Activated effector memory CD4-positive, alpha-beta T cell treated with Interleukin-2 at 50 U/mL for 16 hours (primary cell): ENCODE measurements at regions not wholly inside any gene's neighbourhood (a gene's known extent, or its start where the extent isn't known, plus 50 kb on each side); places are given as distances from the start of the nearest gene placed in this dataset.
"Not testable (repeated sequence)": the region's sequence is repeated elsewhere in the genome, so short reads cannot be mapped to it uniquely, and the experiment has no call there.

Source experiments
- DNase-seq: peaks from one replicate; pipeline ENCODE4 v3.0.0-alpha.2; 2020

DNA sequence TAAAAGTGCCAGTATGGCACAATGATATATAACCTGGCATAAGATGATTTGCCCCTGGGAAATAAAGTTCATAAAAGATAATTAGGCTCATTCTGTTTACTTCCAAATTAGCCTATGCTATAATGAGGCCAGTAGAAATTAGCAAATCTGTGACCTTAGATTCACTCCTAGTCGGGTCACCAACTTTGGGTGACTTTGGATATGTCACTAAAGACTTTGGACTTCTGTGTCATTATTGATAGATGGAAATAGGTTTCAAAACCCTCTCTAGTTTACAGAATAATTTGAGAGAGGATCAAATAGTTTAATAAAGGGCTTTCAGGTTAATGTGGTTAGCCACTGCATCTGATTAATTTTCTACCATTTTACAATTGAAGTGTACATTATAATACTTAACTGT, 1869.3 kb upstream of the FLRT2 start:
- DNase-seq, result no peak

DNA sequence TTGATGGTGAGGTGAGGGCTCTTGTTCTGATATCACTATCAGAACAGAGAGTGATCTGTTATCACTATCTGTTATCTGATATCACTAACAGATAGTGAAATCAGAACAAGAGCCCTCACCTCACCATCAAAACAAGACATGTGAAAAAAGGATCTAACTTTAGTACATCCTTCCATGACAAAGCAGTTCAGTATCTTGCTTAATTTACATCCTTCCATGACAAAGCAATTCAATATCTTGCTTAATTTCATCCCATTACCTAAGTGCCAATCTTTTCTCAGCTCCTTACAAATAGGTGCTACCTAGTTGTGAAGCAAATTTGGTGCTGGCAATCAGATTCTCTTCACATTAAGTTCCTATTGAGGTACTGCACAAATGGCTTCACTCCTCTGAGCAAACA, 1865.6 kb upstream of the FLRT2 start:
- no peak for DNase-seq

DNA sequence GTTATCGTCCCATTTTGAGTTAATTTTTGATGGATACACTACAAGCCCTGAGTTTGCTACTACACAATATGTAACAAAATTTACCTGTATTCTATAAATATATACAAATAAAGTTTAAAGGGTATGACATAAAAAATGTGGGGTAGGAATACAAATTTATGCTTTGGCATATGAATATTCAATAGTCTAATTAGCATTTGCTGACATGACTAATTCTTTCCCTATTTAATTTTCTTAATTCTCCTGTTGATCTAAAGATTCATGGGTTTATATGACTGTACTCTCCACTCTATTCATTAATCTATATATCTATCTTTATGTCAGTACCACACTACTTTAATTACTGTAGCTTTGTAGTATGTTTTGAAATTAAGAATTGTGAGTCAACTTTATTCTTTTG, 1840.7 kb upstream of the FLRT2 start:
- no peak for DNase-seq

DNA sequence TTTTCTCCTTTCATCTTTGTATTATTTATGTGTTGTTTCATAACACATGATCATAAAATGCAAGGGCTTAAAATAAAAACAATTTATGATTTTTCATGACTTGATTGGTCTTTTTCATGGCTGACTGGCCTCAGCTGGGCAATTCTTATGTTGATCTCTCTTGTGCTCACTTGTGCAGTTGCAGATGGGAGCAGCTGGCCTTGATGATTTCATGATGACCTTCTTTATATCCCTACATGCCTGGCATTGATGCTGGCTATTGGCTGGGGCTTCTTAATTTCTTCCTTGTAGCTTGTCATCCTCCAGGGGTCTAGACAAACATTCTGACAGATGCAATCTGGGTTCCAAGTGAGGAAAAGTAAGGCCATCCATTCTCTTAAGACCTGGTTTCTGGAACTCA, 1832.8 kb upstream of the FLRT2 start:
- no peak for DNase-seq

DNA sequence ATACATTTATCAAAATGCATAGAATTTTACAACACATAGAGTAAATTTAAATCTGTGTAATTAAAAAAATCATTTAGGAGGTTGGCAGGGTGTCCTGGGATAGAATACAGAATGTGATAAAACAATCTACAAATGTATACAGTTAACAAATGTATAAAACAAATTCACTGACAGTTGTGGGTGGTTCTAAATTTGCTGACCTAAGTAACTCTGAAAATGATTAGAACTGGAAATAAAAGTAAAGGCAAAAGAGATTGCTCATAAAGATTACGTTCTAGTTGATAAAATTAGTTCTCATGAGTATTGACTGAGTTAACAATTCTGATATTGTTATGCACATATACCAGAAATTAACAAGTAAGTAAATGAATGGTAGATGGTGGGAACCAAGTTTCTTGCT, 1827.3 kb upstream of the FLRT2 start:
- no peak for DNase-seq

DNA sequence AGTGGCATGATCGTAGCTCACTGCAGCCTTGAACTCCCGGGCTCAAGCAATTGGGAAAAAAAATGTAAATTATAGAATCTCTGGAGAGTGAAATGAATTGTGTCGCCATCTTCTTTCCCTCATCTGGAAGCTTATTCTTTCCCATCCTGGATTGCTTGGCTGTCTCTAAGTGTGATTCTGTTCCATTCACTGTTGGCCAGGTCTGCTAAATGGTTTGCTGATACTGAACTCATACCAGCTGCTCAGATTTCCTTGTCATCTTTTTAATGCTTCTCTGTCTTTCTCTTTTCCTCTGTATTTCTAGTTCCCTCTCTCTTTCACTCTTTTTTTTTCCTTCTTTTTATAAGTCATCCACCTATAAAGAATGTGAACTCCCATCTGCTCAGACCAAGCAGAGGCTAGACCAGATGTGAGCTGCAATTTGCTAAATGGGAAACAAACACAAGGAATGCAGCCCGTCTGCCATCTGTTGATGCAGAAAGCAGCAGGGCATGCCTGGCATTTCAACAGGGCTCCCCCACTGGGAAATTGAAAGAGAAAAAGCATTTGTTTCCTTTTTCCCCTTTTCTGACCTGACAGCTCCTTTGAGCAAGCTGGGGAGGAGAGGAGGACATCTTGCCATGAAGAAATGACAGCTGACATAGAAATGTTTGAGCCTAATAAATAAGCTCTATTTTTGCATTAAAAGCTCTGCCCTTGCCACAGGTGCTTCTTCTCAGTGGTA, 1823.6 kb upstream of the FLRT2 start:
- DNase-seq, result no peak

DNA sequence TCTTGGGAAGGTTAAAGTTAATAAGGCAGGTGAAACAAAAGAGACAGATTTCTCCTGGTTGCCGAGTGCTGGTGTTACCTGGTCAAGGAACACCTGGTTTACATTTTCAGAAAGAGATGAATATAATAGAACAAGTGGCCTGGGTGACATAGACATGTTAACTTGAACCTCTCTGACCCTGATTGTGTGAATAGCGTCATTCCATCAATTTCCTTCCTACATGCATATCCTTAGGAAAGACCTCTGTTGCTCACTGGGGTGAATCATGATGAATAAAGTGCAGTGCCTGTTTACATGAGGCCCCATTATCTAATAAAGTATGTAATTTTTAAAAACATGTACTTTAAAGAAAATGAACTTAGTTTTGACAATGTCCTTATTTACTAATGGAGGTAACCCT, 1822.9 kb upstream of the FLRT2 start:
- DNase-seq, result no peak

DNA sequence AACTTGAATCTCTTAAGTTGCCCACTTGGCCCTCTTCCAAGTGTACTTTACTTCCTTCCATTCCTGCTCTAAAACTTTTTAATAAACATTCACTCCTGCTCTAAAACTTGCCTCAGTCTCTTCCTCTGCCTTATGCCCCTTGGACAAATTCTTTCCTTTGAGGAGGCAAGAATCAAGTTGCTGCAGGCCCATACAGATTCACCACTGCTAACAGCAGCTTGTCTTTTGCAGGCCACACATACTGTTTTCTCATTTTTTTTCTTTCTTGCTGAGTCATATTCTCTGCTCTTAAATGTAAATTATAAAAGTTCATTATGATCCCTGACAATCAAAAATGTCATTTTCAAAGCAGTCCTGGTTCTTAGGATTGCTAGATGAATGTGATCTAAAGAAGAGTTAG, 1820.8 kb upstream of the FLRT2 start:
- DNase-seq, result no peak

DNA sequence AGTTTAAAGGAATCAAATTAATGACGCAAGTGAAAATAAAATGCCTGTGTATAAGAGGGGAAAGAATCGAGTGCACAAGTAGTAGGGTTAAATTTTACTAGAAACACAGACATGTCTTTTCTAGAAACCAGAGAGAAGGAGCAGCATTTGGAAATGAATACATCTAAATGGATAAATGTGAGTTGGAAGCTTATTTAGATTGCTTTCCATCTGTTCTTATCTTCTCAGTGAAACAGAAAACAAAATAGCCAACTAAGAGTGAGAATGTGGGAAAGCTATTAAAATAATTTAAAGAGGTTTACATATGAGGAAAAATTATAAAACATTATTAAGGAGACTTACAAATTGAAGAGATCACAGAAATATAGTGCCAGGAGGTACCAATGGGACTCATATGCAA, 1818.9 kb upstream of the FLRT2 start:
- DNase-seq, result no peak

DNA sequence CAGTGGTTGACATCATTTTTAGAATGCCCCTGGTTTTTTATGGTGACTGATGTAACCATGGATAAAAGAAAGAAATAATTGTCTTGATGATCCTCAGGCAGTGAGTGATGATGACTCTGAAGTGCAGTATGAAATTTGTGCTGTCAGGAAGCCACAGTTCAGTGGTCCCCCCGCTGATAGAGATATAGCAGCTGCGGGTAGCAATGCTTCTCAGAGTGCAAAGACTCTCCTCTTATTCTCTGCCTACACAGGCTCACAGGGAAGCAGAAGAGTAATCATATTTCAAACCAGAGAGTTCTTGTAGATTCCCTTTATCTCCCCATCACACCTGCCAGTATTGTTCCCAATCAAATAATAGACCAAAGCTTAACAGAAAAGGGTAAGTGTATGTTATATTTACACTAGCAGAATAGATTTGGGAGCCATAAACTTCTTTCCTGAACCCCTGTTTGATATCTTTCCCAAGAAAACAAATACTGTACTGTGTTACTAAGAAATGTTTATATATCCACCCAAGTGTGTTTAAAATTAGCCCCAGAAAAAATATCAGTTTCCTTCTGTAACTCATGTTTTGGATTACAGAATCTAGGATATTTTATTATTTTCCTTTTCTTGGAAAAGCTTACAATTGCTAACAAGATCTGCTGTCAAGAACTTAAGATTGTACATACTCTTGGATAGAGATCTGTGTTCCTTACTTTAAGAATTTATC, 1817.4 kb upstream of the FLRT2 start:
- no peak for DNase-seq

DNA sequence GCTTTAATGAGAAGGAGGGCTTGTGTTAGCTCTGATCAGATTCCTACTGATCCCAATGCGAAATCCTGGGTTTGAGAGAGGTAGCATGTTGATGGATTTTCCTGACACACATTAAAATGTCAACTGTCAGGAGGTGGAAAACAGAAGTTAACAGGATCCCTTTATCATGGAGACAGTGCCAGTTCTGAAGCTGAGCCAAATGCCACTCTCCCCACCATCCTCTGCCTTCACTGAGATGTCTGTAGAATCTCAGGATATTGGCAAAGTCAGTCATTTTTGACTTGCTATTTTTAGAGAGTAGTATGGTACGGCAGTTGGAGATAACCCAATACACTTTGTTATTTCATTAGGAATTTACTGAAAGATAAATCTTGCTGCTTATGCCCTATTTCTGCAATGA, 1816.2 kb upstream of the FLRT2 start:
- DNase-seq, result no peak

DNA sequence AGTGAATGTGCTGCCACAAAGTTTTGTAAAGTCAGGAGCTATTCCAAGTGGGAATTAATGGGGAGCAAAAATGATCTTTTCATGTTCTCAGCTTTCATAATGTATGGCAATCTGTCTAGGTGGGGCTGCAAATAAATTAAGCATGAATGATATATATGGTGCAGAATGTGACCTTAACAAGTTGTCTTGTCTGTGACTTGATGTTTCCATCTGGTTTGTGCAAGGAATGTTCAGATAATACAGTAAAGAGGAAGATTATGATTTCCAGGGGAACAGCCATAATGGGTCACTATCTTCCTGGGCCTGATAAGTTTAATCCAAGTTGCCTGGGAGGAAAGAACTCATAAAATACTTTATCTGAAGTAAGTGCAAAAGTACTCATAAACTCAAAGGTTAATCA, 1815.8 kb upstream of the FLRT2 start:
- DNase-seq, result no peak

DNA sequence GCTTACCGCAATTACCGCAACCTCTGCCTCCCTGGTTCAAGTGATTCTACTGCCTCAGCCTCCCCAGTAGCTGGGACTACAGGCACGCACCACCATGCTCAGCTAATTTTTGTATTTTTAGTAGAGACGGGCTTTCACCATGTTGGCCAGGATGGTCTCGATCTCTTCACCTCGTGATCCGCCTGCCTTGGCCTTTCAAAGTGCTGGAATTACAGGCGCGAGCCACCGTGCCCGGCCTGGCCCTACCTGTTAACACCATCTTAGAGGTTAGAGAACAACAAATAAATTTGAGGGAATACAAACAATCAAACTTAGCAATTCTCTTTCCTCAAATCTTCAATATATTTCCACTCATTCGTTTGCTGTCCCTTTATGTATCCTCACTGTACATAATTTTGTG, 1810.5 kb upstream of the FLRT2 start:
- not testable (repeated sequence) for DNase-seq

DNA sequence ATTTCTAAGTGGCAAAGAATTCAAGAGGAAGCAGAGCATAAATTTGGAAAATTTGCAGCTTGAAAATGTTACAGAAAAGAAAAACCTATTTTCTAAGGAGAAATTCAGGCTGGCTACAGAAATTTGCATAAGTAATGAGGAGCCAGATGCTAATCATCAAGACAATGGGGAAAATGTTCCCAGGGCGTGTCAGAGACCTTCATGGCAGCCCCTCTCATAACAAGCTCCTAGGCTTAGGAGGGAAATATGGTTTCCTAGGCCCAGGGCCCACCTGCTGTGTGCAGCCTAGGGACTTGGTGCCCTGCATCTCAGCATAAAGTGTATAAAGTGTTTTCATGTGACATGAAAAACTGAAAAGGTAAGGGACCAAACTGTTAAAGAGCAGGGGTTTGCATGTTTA, 1796.3 kb upstream of the FLRT2 start:
- DNase-seq, result no peak

DNA sequence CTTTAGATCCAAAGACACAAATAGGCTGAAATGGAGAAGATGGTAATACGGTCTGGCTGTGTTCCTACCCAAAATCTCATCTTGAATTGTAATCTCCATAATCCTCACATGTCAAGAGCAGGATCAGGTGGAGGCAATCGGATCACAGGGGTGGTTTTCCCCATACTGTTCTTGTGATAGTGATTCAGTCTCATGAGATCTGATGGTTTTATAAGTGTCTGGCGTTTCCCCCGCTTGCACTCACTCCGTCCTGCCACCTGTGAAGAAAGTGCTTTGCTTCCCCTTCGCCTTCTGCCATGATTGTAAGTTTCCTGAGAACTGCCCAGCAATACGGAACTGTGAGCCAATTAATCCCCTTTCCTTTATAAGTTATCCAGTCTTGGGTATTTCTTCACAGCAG, 1795.5 kb upstream of the FLRT2 start:
- DNase-seq, result no peak

DNA sequence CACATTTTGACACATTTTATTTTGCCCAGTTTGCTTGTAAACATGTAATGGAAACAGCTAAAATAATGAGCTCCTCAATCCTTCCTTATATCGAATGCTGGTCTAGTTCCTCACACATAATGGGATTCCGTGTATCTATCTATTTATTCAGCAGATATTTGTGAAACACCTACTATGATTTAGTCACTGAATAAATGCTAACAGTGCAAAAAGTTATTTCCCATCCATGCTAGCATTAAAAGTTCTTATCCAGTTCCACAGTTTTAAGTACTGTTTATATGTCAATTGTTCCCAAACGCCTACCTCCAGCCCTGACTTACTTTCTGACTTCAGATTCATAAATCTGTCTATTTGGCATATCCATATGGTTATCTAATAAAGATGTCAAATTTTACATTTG, 1788.7 kb upstream of the FLRT2 start:
- DNase-seq, result no peak

DNA sequence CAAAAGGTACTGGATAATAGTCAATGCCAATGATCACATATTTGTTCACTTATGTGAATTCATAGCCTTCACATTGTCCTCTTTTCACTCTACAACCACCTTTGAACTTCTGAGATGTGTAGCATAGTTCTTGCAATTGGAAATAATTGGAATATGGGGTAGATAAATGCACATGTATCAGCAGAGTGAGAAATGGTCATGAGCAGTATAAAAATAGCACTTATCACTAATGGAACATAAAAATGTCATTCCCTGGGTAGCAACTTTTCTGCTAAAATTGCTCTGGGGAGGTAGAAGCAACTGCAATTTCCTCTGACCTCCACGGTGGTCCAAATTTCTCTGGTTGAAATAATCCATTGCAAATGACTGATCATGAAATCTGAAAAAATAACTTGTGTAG, 1785.7 kb upstream of the FLRT2 start:
- DNase-seq, result no peak

DNA sequence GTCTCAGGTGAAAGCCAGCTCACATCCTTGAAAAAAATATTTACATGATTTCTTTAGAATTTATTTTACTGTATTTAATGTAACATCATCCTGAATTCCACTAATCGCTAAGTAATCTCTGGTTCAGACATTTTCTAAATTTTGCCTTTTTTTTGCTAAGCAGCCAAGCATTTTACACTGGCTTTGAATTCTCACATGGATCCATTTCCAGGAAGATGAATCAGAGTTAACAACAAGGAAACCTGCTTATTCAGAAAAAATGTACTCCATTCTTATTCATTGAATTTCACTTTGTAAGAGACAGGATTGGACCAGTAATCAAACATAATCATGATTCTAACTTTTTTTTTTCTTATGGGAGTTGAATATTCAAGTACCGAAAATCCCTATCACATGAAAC, 1785.1 kb upstream of the FLRT2 start:
- DNase-seq, result no peak

DNA sequence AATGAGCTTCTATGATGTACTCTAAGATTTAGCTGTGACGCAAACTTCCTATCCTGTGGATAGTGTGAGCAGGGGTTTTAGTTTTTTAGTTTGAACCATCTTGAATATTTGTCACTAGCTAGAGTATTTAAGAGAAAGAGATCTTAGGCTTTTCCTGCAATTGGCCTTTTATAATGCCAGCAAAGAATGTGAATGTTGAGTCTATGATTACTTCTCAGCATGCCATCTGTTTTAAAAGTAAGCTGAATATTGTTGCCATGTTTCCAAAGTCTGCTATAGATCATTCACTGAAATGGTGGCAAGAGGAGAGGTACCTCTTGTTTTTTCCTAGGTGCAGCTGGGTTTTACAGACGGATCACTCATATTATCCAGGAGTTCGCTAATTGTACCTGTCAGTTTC, 1783.6 kb upstream of the FLRT2 start:
- no peak for DNase-seq

DNA sequence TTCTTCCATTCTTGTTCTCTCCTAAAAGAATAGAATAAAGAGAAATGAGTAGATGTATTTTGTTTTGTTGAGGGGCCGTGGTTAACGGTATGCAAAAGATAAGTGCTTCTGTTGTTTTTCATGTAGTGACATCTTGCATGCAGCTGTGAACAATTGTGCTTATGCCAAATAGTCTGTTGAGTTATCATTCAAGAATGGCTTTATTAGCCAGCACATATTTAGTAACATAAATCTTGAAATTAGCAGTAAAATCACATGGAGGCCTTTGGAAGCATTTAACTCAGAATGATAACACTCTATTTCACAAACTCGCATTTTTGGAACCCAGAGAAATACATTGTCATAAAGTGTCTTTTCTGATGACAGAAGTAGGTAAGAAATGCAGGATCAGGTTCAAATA, 1772.0 kb upstream of the FLRT2 start:
- DNase-seq, result no peak

DNA sequence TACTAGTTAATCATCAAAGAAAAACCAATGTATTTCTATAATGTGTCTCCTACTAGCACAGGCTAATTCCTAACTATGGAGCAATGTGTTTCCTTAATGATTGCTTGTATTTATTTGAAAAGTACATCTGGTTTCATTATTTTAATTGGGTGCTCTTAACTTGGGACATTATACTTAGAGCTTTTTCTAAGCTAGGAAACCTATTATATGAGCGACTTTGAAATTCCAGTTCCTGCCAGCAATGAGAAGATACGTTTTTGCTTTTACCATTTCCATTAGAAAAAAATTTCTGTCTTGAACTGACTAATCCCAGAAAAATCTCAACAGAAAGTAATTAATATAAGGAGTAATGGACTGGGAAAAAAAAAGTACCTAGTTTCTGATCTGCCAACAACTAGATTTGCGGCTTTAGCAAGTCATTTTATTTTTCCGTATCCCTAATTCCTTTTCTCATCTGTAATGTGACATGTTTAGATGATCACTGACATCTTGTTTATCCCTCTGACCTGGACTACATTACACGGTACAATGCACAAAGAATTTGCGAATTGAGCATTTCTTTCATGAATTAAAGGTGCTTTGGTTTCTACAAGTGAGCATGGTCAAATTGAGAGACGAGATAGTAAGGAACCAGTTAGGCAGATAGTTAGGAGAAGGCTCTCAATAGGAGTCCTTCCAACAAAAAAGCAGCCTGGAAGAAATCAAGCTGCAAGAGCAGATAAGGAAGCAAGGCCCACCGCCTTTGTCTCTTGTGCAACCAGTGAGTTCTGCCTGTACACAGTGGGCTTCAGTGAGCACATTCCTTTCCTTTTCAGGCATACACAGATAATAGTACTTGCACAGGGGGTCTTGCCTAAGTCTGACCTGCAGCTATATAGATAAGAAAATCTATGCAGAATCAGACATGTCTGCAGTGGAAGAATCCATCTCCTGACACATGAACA, 1765.0 kb upstream of the FLRT2 start:
- no peak for DNase-seq

DNA sequence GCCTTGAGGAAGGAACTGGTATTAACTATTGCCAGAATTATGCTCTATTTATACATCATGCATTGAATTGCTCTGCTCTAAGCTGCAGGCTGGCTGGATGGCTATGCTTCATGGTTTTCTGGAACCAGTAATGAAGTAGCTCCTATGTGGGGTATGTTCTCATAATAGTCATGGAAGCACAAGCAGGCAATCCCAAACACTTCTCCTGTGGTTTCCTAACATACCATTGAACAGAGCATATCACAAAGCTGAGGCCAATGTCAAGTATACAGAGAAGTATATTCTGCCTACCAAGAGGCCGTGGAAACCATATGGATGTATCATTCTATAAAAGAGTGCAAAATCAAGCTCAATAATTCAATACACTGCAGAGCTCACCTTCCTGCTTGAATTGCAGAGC, 1752.4 kb upstream of the FLRT2 start:
- no peak for DNase-seq

DNA sequence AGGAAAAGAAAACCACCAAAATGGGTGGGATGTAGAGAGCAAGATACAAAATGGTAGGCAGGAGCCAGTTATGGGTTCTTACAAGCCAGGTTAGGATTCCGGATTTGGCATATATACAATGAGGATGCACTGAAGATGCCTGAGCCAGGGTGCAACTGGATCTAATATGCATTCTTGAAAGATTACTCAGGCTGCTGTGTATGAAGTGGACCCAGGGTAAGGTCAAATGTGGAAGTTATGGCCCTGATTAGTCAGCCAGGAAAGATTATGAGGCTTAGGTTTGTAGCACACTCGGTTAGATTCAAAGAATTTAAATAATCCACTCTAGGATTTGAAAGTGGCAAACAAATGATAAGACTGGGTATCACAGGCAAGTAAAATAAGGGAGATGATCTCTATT, 1750.7 kb upstream of the FLRT2 start:
- no peak for DNase-seq

DNA sequence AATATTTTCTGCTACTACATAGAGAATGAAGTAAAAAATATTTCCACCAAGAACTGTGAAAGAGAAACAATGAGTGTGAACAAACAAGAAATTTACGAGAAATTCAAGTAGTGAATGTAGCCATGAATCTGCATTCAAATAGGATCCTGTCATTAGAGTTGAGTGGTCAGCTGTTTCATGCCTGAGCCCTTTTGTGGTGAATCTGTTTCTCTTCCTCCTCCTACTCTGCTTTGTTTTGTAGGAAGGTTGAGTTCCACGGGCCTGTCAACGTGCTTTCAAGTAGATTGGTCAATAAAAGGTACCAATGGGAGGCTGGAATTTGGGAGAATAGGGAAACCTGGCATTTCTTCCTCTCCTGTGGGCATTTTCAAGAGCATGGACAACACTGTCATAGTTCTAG, 1749.6 kb upstream of the FLRT2 start:
- no peak for DNase-seq
